PFSK-1 (cell line): ENCODE measurements at regions not wholly inside any gene's neighbourhood (a gene's known extent, or its start where the extent isn't known, plus 50 kb on each side); places are given as distances from the start of the nearest gene placed in this dataset.

ENCODE experiments used
- FOXP2 ChIP-seq: optimal IDR thresholded peaks from 2 replicates; pipeline ENCODE3; 2011; ENCODE audit warnings: borderline replicate concordance, control low read depth, inconsistent platforms; ENCODE audit not compliant: insufficient read depth; ENCODE audit errors: extremely low read length, extremely low read depth
- POLR2AphosphoS5 ChIP-seq: IDR thresholded peaks from 2 replicates; pipeline ENCODE4 v1.6.1; 2012; ENCODE audit warnings: low read depth, mild to moderate bottlenecking, control low read depth, low read length, moderate library complexity
- SIN3A ChIP-seq: IDR thresholded peaks from 2 replicates; pipeline ENCODE4 v1.6.1; 2012; ENCODE audit warnings: mild to moderate bottlenecking, low read length, moderate library complexity, borderline replicate concordance; ENCODE audit not compliant: insufficient read depth
- TAF1 ChIP-seq: IDR thresholded peaks from 2 replicates; pipeline ENCODE4 v1.6.1; 2012; ENCODE audit warnings: low read length, control low read depth, borderline replicate concordance; ENCODE audit not compliant: insufficient read depth
- TF ChIP-seq, protein P1 (sequence below), 2 experiments: IDR thresholded peaks; 2 replicates each; pipeline versions ENCODE4 v1.6.1 to v1.8.0; 2011 to 2012; ENCODE audit warnings: low read depth in 2 of 2, low read length in 2 of 2, control low read depth in 1 of 2, inconsistent platforms in 1 of 2, mild to moderate bottlenecking in 1 of 2, moderate library complexity in 1 of 2; ENCODE audit not compliant: insufficient read depth in 1 of 2

DNA sequence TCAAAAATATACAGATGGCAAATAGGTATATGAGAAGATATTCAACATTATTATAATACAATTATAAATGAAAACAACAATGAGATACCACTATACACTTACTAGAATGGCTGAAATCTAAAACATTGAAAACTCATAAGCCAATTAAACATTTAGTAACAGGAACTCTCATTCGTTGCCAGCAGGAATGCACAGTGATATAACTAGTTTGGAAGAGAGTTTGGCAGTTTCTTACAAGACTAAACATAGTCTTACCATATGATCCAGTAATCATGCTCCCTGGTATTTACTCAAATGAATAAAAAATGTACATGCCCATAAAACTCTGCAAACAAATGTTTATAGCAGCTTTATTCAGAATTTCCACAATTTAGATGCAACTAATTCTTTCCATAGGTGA, 476.2 kb upstream of the COBL start:
- TF ChIP-seq FOXP2, result no peak
- no peak for TF ChIP-seq SIN3A
- no peak for TF ChIP-seq TAF1
- TF ChIP-seq, protein P1, sequence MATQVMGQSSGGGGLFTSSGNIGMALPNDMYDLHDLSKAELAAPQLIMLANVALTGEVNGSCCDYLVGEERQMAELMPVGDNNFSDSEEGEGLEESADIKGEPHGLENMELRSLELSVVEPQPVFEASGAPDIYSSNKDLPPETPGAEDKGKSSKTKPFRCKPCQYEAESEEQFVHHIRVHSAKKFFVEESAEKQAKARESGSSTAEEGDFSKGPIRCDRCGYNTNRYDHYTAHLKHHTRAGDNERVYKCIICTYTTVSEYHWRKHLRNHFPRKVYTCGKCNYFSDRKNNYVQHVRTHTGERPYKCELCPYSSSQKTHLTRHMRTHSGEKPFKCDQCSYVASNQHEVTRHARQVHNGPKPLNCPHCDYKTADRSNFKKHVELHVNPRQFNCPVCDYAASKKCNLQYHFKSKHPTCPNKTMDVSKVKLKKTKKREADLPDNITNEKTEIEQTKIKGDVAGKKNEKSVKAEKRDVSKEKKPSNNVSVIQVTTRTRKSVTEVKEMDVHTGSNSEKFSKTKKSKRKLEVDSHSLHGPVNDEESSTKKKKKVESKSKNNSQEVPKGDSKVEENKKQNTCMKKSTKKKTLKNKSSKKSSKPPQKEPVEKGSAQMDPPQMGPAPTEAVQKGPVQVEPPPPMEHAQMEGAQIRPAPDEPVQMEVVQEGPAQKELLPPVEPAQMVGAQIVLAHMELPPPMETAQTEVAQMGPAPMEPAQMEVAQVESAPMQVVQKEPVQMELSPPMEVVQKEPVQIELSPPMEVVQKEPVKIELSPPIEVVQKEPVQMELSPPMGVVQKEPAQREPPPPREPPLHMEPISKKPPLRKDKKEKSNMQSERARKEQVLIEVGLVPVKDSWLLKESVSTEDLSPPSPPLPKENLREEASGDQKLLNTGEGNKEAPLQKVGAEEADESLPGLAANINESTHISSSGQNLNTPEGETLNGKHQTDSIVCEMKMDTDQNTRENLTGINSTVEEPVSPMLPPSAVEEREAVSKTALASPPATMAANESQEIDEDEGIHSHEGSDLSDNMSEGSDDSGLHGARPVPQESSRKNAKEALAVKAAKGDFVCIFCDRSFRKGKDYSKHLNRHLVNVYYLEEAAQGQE (IDR thresholded peaks at IDR 0.05; ENCODE audit: insufficient read depth in 1 of 2, low read depth in 2 of 2, low read length in 2 of 2), result no peak
- no peak for TF ChIP-seq POLR2AphosphoS5

DNA sequence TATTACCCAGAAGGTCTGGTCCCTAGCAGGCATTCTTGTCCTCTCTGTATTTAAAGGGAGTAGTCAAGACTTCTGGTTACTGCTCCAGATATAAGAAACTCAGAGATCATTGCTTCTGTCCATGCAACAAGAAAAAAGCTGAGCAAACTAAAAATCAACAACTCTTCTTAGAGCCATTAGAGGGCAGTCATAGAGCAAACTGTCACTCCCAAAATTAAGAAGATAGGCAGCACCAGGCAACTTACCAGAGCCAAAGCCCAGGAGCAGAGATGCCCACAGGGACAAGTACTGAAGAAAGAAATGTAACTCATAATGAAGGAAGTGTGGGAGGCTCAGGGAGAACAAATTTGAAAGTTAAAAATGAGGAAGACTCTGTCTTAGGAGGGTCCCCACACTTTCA, 472.9 kb upstream of the COBL start:
- TF ChIP-seq FOXP2, result no peak
- no peak for TF ChIP-seq SIN3A
- TF ChIP-seq POLR2AphosphoS5, result no peak
- TF ChIP-seq TAF1, result no peak

DNA sequence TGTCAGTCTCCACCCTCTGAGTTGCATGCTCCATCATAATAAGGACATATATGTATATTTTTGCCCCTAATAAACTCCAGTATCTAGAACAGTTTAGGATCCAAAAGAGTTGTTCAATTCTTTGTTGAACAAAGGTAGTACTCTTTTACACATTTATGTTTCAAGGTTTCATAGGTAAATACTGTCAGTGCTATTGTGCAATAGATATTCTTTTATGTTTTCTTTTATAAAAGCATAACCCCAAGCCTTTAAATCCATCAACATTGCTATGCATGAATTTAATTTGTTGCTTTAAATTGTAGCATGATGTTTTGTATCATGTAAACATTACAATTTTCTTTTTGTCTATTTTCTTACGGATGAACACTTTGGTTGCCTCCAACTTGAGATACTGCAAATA, 469.7 kb upstream of the COBL start:
- TF ChIP-seq, protein P1 (IDR thresholded peaks at IDR 0.05; ENCODE audit: insufficient read depth in 1 of 2, low read depth in 2 of 2, low read length in 2 of 2), result no peak
- TF ChIP-seq SIN3A (no peak), FOXP2 (no peak), POLR2AphosphoS5 (no peak), TAF1 (no peak)

- TF ChIP-seq TAF1 (no peak), SIN3A (no peak), POLR2AphosphoS5 (no peak), FOXP2 (no peak)
- TF ChIP-seq, protein P1 (IDR thresholded peaks at IDR 0.05; ENCODE audit: insufficient read depth in 1 of 2, low read depth in 2 of 2, low read length in 2 of 2), result no peak
These were observed 469.3 kb upstream of the COBL start for GRCh38 chr7:51785876-51786275.

GRCh38 chr7:51785171-51785570, 468.6 kb upstream of the COBL start:
- TF ChIP-seq POLR2AphosphoS5, result no peak
- TF ChIP-seq SIN3A, result no peak
- no peak for TF ChIP-seq FOXP2
- TF ChIP-seq TAF1, result no peak
- TF ChIP-seq, protein P1 (IDR thresholded peaks at IDR 0.05; ENCODE audit: insufficient read depth in 1 of 2, low read depth in 2 of 2, low read length in 2 of 2), result no peak
